Thyroid gland (tissue), 4 donors: ENCODE measurements at regions not wholly inside any gene's neighbourhood (a gene's known extent, or its start where the extent isn't known, plus 50 kb on each side); places are given as distances from the start of the nearest gene placed in this dataset.

Source experiments
- DNase-seq, 2 donors: peaks; one replicate each; pipeline ENCODE4 v3.0.0-alpha.2; 2019
- H3K27ac ChIP-seq, 3 donors: fragments of 200-600 bp; sonication (generic); 1 replicate in 2 of 3; 2 replicates in 1 of 3; pipeline ENCODE4 v1.5.1; 2016 to 2019; ENCODE audit warnings: mild to moderate bottlenecking in 1 of 3, moderate library complexity in 1 of 3
- H3K27me3 ChIP-seq: fragments of 200-600 bp; sonication (generic); one replicate; pipeline ENCODE4 v1.5.1; 2019
- H3K36me3 ChIP-seq, 2 donors: fragments of 200-600 bp; sonication (generic); one replicate each; pipeline ENCODE4 v1.5.1; 2016 to 2019
- H3K4me1 ChIP-seq, 2 donors: fragments of 200-600 bp; sonication (generic); one replicate each; pipeline ENCODE4 v1.5.1; 2017 to 2019
- H3K4me3 ChIP-seq, 3 donors: fragments of 200-600 bp; sonication (generic); replicated peaks in 1 of 3; 1 replicate in 2 of 3; 2 replicates in 1 of 3; pipeline ENCODE4 v1.5.1; 2016; ENCODE audit warnings: mild to moderate bottlenecking in 1 of 3
- H3K9me3 ChIP-seq: fragments of 200-600 bp; sonication (generic); one replicate; pipeline ENCODE4 v1.5.1; 2017
- CTCF ChIP-seq, 6 experiments: fragments of 200-600 bp in 3 of 6; fragments of 450-650 bp in 3 of 6; sonication (generic) in 3 of 6; IDR thresholded peaks; one replicate each; pipeline ENCODE4 v1.5.1; 2016 to 2019; ENCODE audit warnings: antibody characterized with exemption in 6 of 6, mild to moderate bottlenecking in 2 of 6, inconsistent platforms in 1 of 6, moderate library complexity in 1 of 6
- POLR2A ChIP-seq, 2 donors: fragments of 450-650 bp; IDR thresholded peaks; one replicate each; pipeline ENCODE4 v1.6.1; 2017; ENCODE audit warnings: antibody characterized with exemption in 2 of 2, mild to moderate bottlenecking in 2 of 2, moderate library complexity in 1 of 2
- WGBS, 2 donors: methylation state at CpG; one replicate each; pipeline ENCODE4 v1.1.5; 2017; 5-methylcytosine and 5-hydroxymethylcytosine counted together
- intact Hi-C: fragments of 100-400 bp; cut with DNase I; formaldehyde crosslinking; loops from one replicate; pipeline ENCODE4 v1.15.1; 2023

DNA sequence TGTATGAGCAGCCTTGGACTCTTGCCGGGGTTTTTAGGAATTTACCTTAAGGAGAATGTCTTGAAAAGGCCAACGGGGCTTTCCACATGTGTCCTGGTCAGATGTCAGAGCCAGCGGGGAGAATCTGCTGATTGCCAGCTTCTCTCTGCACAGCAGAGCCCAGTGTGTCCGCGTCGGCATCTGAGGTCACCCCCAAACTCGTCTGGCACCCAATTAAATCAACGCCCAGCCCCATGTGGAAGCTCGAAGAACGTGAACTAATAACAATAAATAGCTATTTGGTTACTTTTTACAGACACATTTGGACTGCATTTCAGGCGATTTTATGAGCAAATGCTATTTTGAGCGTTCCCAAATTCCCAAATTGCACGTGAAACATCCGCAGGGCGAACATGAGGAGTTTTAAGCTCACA, 303.5 kb downstream of the FOXL1 start:
- H3K27me3 ChIP-seq, result peaks cover 6% of the 10 kb centered on the region
- WGBS, 2 donors, result 67 to 73% methylated on average over 15 of the region's 15 CpGs
- no peak for DNase-seq
- no peaks in the 10 kb centered on the region for H3K36me3 ChIP-seq
- intact Hi-C loops, result no loop called here
- no peak overlapping the region for H3K27ac ChIP-seq
- no peak for TF ChIP-seq CTCF (IDR thresholded peaks at IDR 0.05)
- H3K4me3 ChIP-seq, result no peak overlapping the region
- H3K9me3 ChIP-seq, result no peaks in the 10 kb centered on the region
- H3K4me1 ChIP-seq, result no peaks in the 10 kb centered on the region

GRCh38 chr16:86882586-86883280, 304.4 kb downstream of the FOXL1 start:
- intact Hi-C loops, result no loop called here
- Histone ChIP-seq H3K4me1 (no peaks in the 10 kb centered on the region), H3K27ac (no peak overlapping the region), H3K4me3 (no peak overlapping the region), H3K27me3 (peaks cover 6% of the 10 kb centered on the region), H3K9me3 (no peaks in the 10 kb centered on the region), H3K36me3 (no peaks in the 10 kb centered on the region)
- peak in 1 of 2 donors; percentile 9 for DNase-seq
- TF ChIP-seq POLR2A (IDR thresholded peaks at IDR 0.05), result no peak
- TF ChIP-seq CTCF (IDR thresholded peaks at IDR 0.05), result no peak
- WGBS, 2 donors, result 37 to 49% methylated on average over 6 of the region's 6 CpGs

DNA sequence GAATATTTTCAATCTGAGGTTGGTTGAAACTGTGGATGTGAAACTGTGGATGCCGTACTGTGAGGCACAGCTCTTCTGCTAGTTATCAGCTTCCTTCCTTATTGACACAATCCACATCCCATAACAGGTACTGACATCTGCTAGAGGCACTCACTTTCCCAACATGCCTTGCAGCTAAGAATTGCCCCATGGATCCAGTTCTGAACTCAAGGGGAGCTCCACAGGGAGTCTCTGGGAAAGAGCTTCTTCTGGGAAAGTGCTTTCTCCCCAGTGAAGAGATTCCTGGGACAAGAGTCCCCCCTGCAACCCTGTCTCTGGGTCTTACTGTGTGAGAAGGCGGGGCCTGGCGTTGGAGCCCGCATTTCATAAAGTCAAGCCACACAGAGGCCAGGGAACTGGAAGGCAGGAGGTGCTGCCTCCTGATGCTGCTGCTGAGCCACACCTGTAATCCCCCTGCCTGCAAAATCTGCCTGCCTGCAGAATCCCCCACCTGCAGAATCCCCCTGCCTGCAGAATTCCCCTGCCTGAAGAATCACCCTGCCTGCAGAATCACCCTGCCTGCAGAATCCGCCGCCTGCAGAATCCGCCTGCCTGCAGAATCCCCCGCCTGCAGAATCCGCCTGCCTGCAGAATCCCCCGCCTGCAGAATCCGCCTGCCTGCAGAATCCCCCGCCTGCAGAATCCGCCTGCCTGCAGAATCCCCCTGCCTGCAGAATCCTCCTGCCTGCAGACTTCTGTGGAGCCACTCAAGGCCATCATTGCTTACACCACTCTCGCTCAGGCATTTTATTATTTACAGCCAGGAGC, 305.4 kb downstream of the FOXL1 start:
- peaks cover under 1% of the 10 kb centered on the region for H3K27me3 ChIP-seq
- no peak for TF ChIP-seq CTCF (IDR thresholded peaks at IDR 0.05)
- TF ChIP-seq POLR2A (IDR thresholded peaks at IDR 0.05), result no peak

GRCh38 chr16:86884390-86884650, 306.0 kb downstream of the FOXL1 start:
- no peaks in the 10 kb centered on the region for H3K27me3 ChIP-seq
- WGBS, 2 donors, result 74 to 80% methylated on average over 4 of the region's 4 CpGs
- H3K4me3 ChIP-seq, result no peak overlapping the region
- no peak for TF ChIP-seq POLR2A (IDR thresholded peaks at IDR 0.05)
- no peaks in the 10 kb centered on the region for H3K36me3 ChIP-seq
- intact Hi-C loops, result no loop called here
- no peak for DNase-seq
- no peak overlapping the region for H3K27ac ChIP-seq
- no peaks in the 10 kb centered on the region for H3K4me1 ChIP-seq
- H3K9me3 ChIP-seq, result no peaks in the 10 kb centered on the region

More for the DNA sequence above, 305.4 kb downstream of the FOXL1 start:
- WGBS, 2 donors, result 78 to 85% methylated on average over 12 of the region's 14 CpGs
- H3K27ac ChIP-seq, result no peak overlapping the region
- H3K9me3 ChIP-seq, result no peaks in the 10 kb centered on the region
- no peaks in the 10 kb centered on the region for H3K36me3 ChIP-seq
- H3K4me1 ChIP-seq, result no peaks in the 10 kb centered on the region
- no peak overlapping the region for H3K4me3 ChIP-seq
- no peak for DNase-seq
- intact Hi-C loops, result no loop called here

- TF ChIP-seq POLR2A (IDR thresholded peaks at IDR 0.05) (no peak), CTCF (IDR thresholded peaks at IDR 0.05) (no peak)
- 81% methylated on average over 6 of the region's 6 CpGs for WGBS, 2 donors
- no peaks in the 10 kb centered on the region for H3K9me3 ChIP-seq
- no peaks in the 10 kb centered on the region for H3K36me3 ChIP-seq
- H3K4me1 ChIP-seq, result no peaks in the 10 kb centered on the region
- H3K27ac ChIP-seq, result no peak overlapping the region
- no peak for DNase-seq
- intact Hi-C loops, result no loop called here
- H3K27me3 ChIP-seq, result no peaks in the 10 kb centered on the region
- no peak overlapping the region for H3K4me3 ChIP-seq
Measured at GRCh38 chr16:86885139-86885538, 306.8 kb downstream of the FOXL1 start.
